ENCODE measurements at regions not wholly inside any gene's neighbourhood (a gene's known extent, or its start where the extent isn't known, plus 50 kb on each side); places are given as distances from the start of the nearest gene placed in this dataset.

DNA sequence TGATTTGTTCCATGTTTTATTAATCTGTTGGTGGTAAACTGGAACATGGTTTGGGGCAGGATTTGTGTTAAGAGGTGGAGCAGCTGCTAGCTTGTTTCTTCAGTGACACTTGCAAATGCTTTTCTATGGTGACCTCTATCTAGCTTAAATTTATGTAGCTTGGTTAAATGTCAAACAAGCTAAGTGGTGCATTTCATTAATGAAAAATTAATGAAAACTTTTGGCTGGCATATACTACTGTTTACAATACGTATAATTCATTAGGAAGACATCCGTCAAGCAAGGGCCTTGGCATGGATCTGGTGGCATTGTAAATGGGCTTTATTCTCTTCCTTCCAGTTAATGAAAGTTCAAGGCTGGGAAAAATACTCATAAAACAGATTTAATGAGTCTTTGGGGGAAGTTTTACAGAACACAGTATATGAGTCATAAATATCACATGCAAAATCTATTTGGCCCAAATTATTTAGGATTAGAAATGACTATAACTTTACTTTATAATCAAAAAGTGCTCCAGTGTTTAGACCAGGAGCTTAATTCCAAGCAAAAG, 807.7 kb upstream of the SEL1L start:
- TF ChIP-seq, protein P1, sequence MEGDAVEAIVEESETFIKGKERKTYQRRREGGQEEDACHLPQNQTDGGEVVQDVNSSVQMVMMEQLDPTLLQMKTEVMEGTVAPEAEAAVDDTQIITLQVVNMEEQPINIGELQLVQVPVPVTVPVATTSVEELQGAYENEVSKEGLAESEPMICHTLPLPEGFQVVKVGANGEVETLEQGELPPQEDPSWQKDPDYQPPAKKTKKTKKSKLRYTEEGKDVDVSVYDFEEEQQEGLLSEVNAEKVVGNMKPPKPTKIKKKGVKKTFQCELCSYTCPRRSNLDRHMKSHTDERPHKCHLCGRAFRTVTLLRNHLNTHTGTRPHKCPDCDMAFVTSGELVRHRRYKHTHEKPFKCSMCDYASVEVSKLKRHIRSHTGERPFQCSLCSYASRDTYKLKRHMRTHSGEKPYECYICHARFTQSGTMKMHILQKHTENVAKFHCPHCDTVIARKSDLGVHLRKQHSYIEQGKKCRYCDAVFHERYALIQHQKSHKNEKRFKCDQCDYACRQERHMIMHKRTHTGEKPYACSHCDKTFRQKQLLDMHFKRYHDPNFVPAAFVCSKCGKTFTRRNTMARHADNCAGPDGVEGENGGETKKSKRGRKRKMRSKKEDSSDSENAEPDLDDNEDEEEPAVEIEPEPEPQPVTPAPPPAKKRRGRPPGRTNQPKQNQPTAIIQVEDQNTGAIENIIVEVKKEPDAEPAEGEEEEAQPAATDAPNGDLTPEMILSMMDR (IDR thresholded peaks at IDR 0.05): no peak
- TF ChIP-seq ZFX (IDR thresholded peaks at IDR 0.05; ENCODE audit: borderline replicate concordance): no peak

All from 22Rv1 (cell line).